DND-41 (cell line): ENCODE measurements at regions not wholly inside any gene's neighbourhood (a gene's known extent, or its start where the extent isn't known, plus 50 kb on each side); places are given as distances from the start of the nearest gene placed in this dataset.

Source experiments
- ATAC-seq: fragments of 200-7000 bp; cut with Tn5 transposase; 3 replicates; pipeline ENCODE4 v1.9.1; 2021; ENCODE audit warnings: low read depth; ENCODE audit not compliant: insufficient read depth
- DNase-seq: peaks from one replicate; pipeline ENCODE4 v3.0.0-alpha.2; 2020
- H2AFZ ChIP-seq: 2 replicates; pipeline ENCODE4 v1.6.0; 2012; ENCODE audit warnings: low read depth, low read length
- H3K27ac ChIP-seq: 2 replicates; pipeline ENCODE4 v1.5.1; 2012; ENCODE audit warnings: low read length, inconsistent platforms
- H3K27me3 ChIP-seq: fragments of 200-600 bp; sonication (generic); 2 replicates; pipeline ENCODE4 v1.6.0; 2012; ENCODE audit warnings: low read length, mild to moderate bottlenecking, inconsistent platforms; ENCODE audit not compliant: insufficient read depth, poor library complexity
- H3K36me3 ChIP-seq: 2 replicates; pipeline ENCODE4 v1.5.1; 2012; ENCODE audit warnings: low read length, inconsistent platforms; ENCODE audit not compliant: insufficient read depth
- H3K4me1 ChIP-seq: 2 replicates; pipeline ENCODE4 v1.5.1; 2012; ENCODE audit warnings: mild to moderate bottlenecking, low read length; ENCODE audit not compliant: insufficient read depth
- H3K4me2 ChIP-seq: 2 replicates; pipeline ENCODE4 v1.6.0; 2012; ENCODE audit warnings: mild to moderate bottlenecking, moderate library complexity, low read length, inconsistent platforms; ENCODE audit not compliant: insufficient read depth
- H3K4me3 ChIP-seq, 2 experiments: fragments of 200-600 bp in 1 of 2; shearing (Covaris generic) in 1 of 2; 2 replicates each; pipeline ENCODE4 v1.5.1; 2012 to 2016; ENCODE audit warnings: inconsistent platforms in 2 of 2, low read length in 2 of 2, mild to moderate bottlenecking in 2 of 2, low read depth in 1 of 2, moderate library complexity in 1 of 2
- H3K79me2 ChIP-seq: 2 replicates; pipeline ENCODE4 v1.6.0; 2012; ENCODE audit warnings: low read length, inconsistent platforms; ENCODE audit not compliant: insufficient read depth
- H3K9ac ChIP-seq: 2 replicates; pipeline ENCODE4 v1.6.0; 2012; ENCODE audit warnings: low read depth, mild to moderate bottlenecking, inconsistent platforms, low read length, moderate library complexity
- H3K9me3 ChIP-seq: 2 replicates; pipeline ENCODE4 v1.5.1; 2012; ENCODE audit warnings: low read length, moderate library complexity, mild to moderate bottlenecking, inconsistent platforms; ENCODE audit not compliant: insufficient read depth, severe bottlenecking
- H4K20me1 ChIP-seq: 2 replicates; pipeline ENCODE4 v1.6.0; 2012; ENCODE audit warnings: low read length; ENCODE audit not compliant: insufficient read depth
- CTCF ChIP-seq: IDR thresholded peaks from 2 replicates; pipeline ENCODE4 v1.5.1; 2012; ENCODE audit warnings: borderline replicate concordance, low read length, moderate library complexity, mild to moderate bottlenecking; ENCODE audit not compliant: poor library complexity, severe bottlenecking; ENCODE audit errors: extremely low read depth
- EZH2 ChIP-seq: IDR thresholded peaks from 3 replicates; pipeline ENCODE4 v1.6.1; 2012; ENCODE audit warnings: borderline replicate concordance, low read depth, mild to moderate bottlenecking, moderate library complexity, low read length, inconsistent platforms; ENCODE audit not compliant: severe bottlenecking

- Histone ChIP-seq H3K9ac (no peak overlapping the region), H3K9me3 (peaks cover 2% of the 10 kb centered on the region)
Observed at GRCh38 chr4:57766341-57766740, 656.2 kb upstream of the IGFBP7 start.

GRCh38 chr4:57764856-57765255 is 654.7 kb upstream of the IGFBP7 start:
- TF ChIP-seq EZH2 (no peak), CTCF (no peak)
- DNase-seq (no peak), ATAC-seq (no peak)
- Histone ChIP-seq H3K36me3 (no peaks in the 10 kb centered on the region), H3K9ac (no peak overlapping the region), H3K4me1 (no peaks in the 10 kb centered on the region), H3K9me3 (peaks cover 2% of the 10 kb centered on the region), H3K4me2 (no peak overlapping the region), H4K20me1 (no peaks in the 10 kb centered on the region), H2AFZ (no peak overlapping the region), H3K4me3 (no peak overlapping the region), H3K27ac (no peak overlapping the region), H3K27me3 (no peaks in the 10 kb centered on the region), H3K79me2 (no peaks in the 10 kb centered on the region)

More at GRCh38 chr4:57766341-57766740, 656.2 kb upstream of the IGFBP7 start:
- TF ChIP-seq CTCF (no peak), EZH2 (no peak)
- Histone ChIP-seq H3K4me2 (no peak overlapping the region), H3K36me3 (no peaks in the 10 kb centered on the region), H3K79me2 (no peaks in the 10 kb centered on the region), H2AFZ (no peak overlapping the region), H3K4me3 (no peak overlapping the region), H4K20me1 (no peaks in the 10 kb centered on the region), H3K27ac (no peak overlapping the region), H3K27me3 (no peaks in the 10 kb centered on the region), H3K4me1 (no peaks in the 10 kb centered on the region)
- DNase-seq (no peak), ATAC-seq (no peak)

GRCh38 chr4:57763070-57763469 is 652.9 kb upstream of the IGFBP7 start:
- Histone ChIP-seq H3K4me2 (no peak overlapping the region), H3K27ac (no peak overlapping the region), H3K9ac (no peak overlapping the region), H3K27me3 (no peaks in the 10 kb centered on the region), H2AFZ (no peak overlapping the region), H3K36me3 (no peaks in the 10 kb centered on the region), H3K4me1 (no peaks in the 10 kb centered on the region), H4K20me1 (no peaks in the 10 kb centered on the region), H3K9me3 (peaks cover 2% of the 10 kb centered on the region), H3K4me3 (no peak overlapping the region), H3K79me2 (no peaks in the 10 kb centered on the region)
- ATAC-seq (no peak), DNase-seq (no peak)
- no peak for TF ChIP-seq EZH2
- TF ChIP-seq CTCF, result no peak
